Muscle layer of duodenum (tissue), 2 donors: ENCODE measurements at regions not wholly inside any gene's neighbourhood (a gene's known extent, or its start where the extent isn't known, plus 50 kb on each side); places are given as distances from the start of the nearest gene placed in this dataset.
A peak's percentile ranks its signal among the peaks of the same experiment; 100 is the strongest.
"Not testable (repeated sequence)": the region's sequence is repeated elsewhere in the genome, so short reads cannot be mapped to it uniquely, and the experiment has no call there.

Source experiments
- H3K27ac ChIP-seq: one replicate; pipeline ENCODE4 v1.7.0; 2013; ENCODE audit warnings: mild to moderate bottlenecking, low read length
- H3K27me3 ChIP-seq: one replicate; pipeline ENCODE4 v1.7.0; 2013; ENCODE audit warnings: low read depth, mild to moderate bottlenecking, control low read depth, low read length
- H3K36me3 ChIP-seq, 2 donors: one replicate each; pipeline ENCODE4 v1.7.0; 2013; ENCODE audit warnings: low read length in 2 of 2, control low read depth in 1 of 2, mild to moderate bottlenecking in 1 of 2; ENCODE audit not compliant: insufficient read depth in 2 of 2, control insufficient read depth in 1 of 2
- H3K4me1 ChIP-seq, 2 donors: one replicate each; pipeline ENCODE4 v1.7.0; 2013; ENCODE audit warnings: low read length in 2 of 2, mild to moderate bottlenecking in 2 of 2, control low read depth in 1 of 2, moderate library complexity in 1 of 2; ENCODE audit not compliant: insufficient read depth in 2 of 2, control insufficient read depth in 1 of 2
- H3K4me3 ChIP-seq, 2 donors: one replicate each; pipeline ENCODE4 v1.7.0; 2013; ENCODE audit warnings: low read length in 2 of 2, low read depth in 1 of 2, mild to moderate bottlenecking in 1 of 2
- H3K9me3 ChIP-seq, 2 donors: one replicate each; pipeline ENCODE4 v1.7.0; 2013; ENCODE audit warnings: low read length in 2 of 2, control low read depth in 1 of 2, mild to moderate bottlenecking in 1 of 2; ENCODE audit not compliant: control insufficient read depth in 1 of 2
- donor health status: healthy.

GRCh38 chr13:83780227-83780626 is 102.0 kb downstream of the SLITRK1 start:
- no peaks in the 10 kb centered on the region for H3K36me3 ChIP-seq
- H3K9me3 ChIP-seq = no peaks in the 10 kb centered on the region
- H3K4me1 ChIP-seq = no peaks in the 10 kb centered on the region
- H3K4me3 ChIP-seq = no peak overlapping the region
- H3K27me3 ChIP-seq = no peaks in the 10 kb centered on the region
- H3K27ac ChIP-seq = no peak overlapping the region

GRCh38 chr13:83773961-83774360 is 108.3 kb downstream of the SLITRK1 start:
- Histone ChIP-seq H3K4me1 (peaks cover 0 to 5% of the 10 kb centered on the region in 2 donors), H3K27ac (no peak overlapping the region), H3K27me3 (no peaks in the 10 kb centered on the region), H3K4me3 (no peak overlapping the region), H3K9me3 (no peaks in the 10 kb centered on the region), H3K36me3 (no peaks in the 10 kb centered on the region)

- Histone ChIP-seq H3K9me3 (no peaks in the 10 kb centered on the region), H3K27me3 (no peaks in the 10 kb centered on the region), H3K27ac (no peak overlapping the region), H3K4me3 (no peak overlapping the region), H3K36me3 (no peaks in the 10 kb centered on the region), H3K4me1 (peaks cover 0 to 4% of the 10 kb centered on the region in 2 donors)
Measured at GRCh38 chr13:83765796-83766195, 116.5 kb downstream of the SLITRK1 start.

GRCh38 chr13:83761631-83762030 is 120.6 kb downstream of the SLITRK1 start:
- H3K4me3 ChIP-seq = no peak overlapping the region
- H3K4me1 ChIP-seq = peaks cover 0 to 4% of the 10 kb centered on the region in 2 donors
- H3K36me3 ChIP-seq = no peaks in the 10 kb centered on the region
- H3K27me3 ChIP-seq = no peaks in the 10 kb centered on the region
- H3K9me3 ChIP-seq = peaks cover 0 to 5% of the 10 kb centered on the region in 2 donors
- no peak overlapping the region for H3K27ac ChIP-seq

GRCh38 chr13:83755210-83755609 is 127.1 kb downstream of the SLITRK1 start:
- not testable (repeated sequence) for H3K9me3 ChIP-seq, H3K36me3 ChIP-seq, H3K4me1 ChIP-seq, H3K27me3 ChIP-seq, H3K27ac ChIP-seq
- H3K4me3 ChIP-seq = peak overlapping the region in 1 of 2 donors; percentile 14

GRCh38 chr13:83753912-83754624 is 128.2 kb downstream of the SLITRK1 start:
- no peaks in the 10 kb centered on the region for H3K36me3 ChIP-seq
- H3K9me3 ChIP-seq = peaks cover 0 to 9% of the 10 kb centered on the region in 2 donors
- no peak overlapping the region for H3K27ac ChIP-seq
- no peaks in the 10 kb centered on the region for H3K4me1 ChIP-seq
- no peaks in the 10 kb centered on the region for H3K27me3 ChIP-seq
- H3K4me3 ChIP-seq = no peak overlapping the region

- no peaks in the 10 kb centered on the region for H3K27me3 ChIP-seq
- no peak overlapping the region for H3K4me3 ChIP-seq
- no peaks in the 10 kb centered on the region for H3K36me3 ChIP-seq
- no peaks in the 10 kb centered on the region for H3K4me1 ChIP-seq
- H3K27ac ChIP-seq = no peak overlapping the region
- peaks cover 0 to 4% of the 10 kb centered on the region in 2 donors for H3K9me3 ChIP-seq
Measured at GRCh38 chr13:83752141-83752540, 130.1 kb downstream of the SLITRK1 start.

GRCh38 chr13:83740622-83741021 is 141.7 kb downstream of the SLITRK1 start:
- Histone ChIP-seq H3K36me3 (no peaks in the 10 kb centered on the region), H3K4me1 (no peaks in the 10 kb centered on the region), H3K27ac (no peak overlapping the region), H3K27me3 (no peaks in the 10 kb centered on the region), H3K4me3 (no peak overlapping the region), H3K9me3 (no peaks in the 10 kb centered on the region)

- Histone ChIP-seq H3K4me1 (no peaks in the 10 kb centered on the region), H3K36me3 (no peaks in the 10 kb centered on the region), H3K27ac (no peak overlapping the region), H3K9me3 (no peaks in the 10 kb centered on the region), H3K4me3 (no peak overlapping the region), H3K27me3 (no peaks in the 10 kb centered on the region)
Measured at GRCh38 chr13:83738407-83738806, 143.9 kb downstream of the SLITRK1 start.

- H3K27ac ChIP-seq = no peak overlapping the region
- no peak overlapping the region for H3K4me3 ChIP-seq
- H3K36me3 ChIP-seq = no peaks in the 10 kb centered on the region
- H3K27me3 ChIP-seq = no peaks in the 10 kb centered on the region
- H3K9me3 ChIP-seq = no peaks in the 10 kb centered on the region
- H3K4me1 ChIP-seq = no peaks in the 10 kb centered on the region
Measured at GRCh38 chr13:83733293-83733692, 149.0 kb downstream of the SLITRK1 start.

GRCh38 chr13:83732755-83733154 is 149.5 kb downstream of the SLITRK1 start:
- Histone ChIP-seq H3K36me3 (no peaks in the 10 kb centered on the region), H3K27ac (no peak overlapping the region), H3K9me3 (no peaks in the 10 kb centered on the region), H3K4me1 (no peaks in the 10 kb centered on the region), H3K27me3 (no peaks in the 10 kb centered on the region), H3K4me3 (no peak overlapping the region)

- no peaks in the 10 kb centered on the region for H3K4me1 ChIP-seq
- H3K9me3 ChIP-seq = no peaks in the 10 kb centered on the region
- H3K36me3 ChIP-seq = no peaks in the 10 kb centered on the region
- no peak overlapping the region for H3K4me3 ChIP-seq
- H3K27ac ChIP-seq = no peak overlapping the region
- no peaks in the 10 kb centered on the region for H3K27me3 ChIP-seq
Measured at GRCh38 chr13:83731113-83731512, 151.2 kb downstream of the SLITRK1 start.
